GM11168 (cell line): ENCODE measurements at regions not wholly inside any gene's neighbourhood (a gene's known extent, or its start where the extent isn't known, plus 50 kb on each side); places are given as distances from the start of the nearest gene placed in this dataset.
"Not testable (repeated sequence)": the region's sequence is repeated elsewhere in the genome, so short reads cannot be mapped to it uniquely, and the experiment has no call there.

Experiments used
- in situ Hi-C: fragments of 300-500 bp; cut with MboI; formaldehyde crosslinking; loops from one replicate; pipeline ENCODE4 v1.12.0; 2022; ENCODE audit warnings: low sequenced_read_pairs; ENCODE audit not compliant: unreplicated experiment

DNA sequence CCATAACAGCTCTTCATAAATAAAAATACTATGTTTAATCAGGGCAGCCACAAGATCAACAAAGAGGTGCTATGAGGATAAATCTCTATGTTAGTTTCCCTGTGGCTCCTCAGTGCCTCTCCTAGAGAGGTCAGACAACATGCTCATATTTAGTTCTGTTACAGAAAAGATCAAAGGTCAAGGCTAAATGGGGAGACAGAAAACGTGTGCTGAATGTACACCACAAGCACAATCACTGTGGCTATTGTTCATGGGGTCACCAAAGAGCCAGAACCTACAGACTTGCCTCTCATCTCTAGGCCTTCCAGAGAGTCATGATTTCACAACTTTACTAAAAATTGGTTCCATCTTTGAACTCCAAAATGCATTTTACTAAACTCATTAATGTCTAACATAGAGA is 409.8 kb downstream of the HACE1 start:
- in situ Hi-C loops, result no loop called here

GRCh38 chr6:104446101-104447080 is 413.3 kb downstream of the HACE1 start:
- in situ Hi-C loops, result not testable (repeated sequence)

DNA sequence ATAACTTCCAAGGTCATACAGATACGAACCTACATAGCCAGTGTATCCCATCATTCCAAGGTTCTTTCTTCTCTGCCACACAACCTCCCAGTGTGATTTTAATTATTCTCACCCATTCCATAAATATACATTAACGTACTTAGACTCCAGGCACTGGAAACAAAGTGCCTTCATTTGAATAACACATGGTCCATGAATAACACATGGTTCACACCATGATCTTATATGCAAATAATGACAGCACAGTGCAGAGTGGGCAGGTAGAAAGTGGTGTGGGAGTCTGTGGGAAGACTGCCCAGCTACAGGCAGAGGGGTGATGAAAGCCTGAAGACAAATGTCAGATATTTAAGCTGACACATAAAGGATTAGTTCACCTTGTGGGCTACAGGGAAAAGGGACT is 425.2 kb downstream of the HACE1 start:
- in situ Hi-C loops, result no loop called here

GRCh38 chr6:104431096-104431495 is 428.6 kb downstream of the HACE1 start:
- in situ Hi-C loops, result no loop called here

GRCh38 chr6:104428184-104428583 is 431.5 kb downstream of the HACE1 start:
- in situ Hi-C loops, result no loop called here

GRCh38 chr6:104423691-104424090 is 436.0 kb downstream of the HACE1 start:
- in situ Hi-C loops, result no loop called here

- in situ Hi-C loops, result no loop called here
These were observed 438.1 kb downstream of the HACE1 start for GRCh38 chr6:104421650-104422049.

GRCh38 chr6:104418839-104419238 is 440.9 kb downstream of the HACE1 start:
- in situ Hi-C loops, result no loop called here

- in situ Hi-C loops, result no loop called here
These were observed 441.6 kb downstream of the HACE1 start for GRCh38 chr6:104418125-104418524.

DNA sequence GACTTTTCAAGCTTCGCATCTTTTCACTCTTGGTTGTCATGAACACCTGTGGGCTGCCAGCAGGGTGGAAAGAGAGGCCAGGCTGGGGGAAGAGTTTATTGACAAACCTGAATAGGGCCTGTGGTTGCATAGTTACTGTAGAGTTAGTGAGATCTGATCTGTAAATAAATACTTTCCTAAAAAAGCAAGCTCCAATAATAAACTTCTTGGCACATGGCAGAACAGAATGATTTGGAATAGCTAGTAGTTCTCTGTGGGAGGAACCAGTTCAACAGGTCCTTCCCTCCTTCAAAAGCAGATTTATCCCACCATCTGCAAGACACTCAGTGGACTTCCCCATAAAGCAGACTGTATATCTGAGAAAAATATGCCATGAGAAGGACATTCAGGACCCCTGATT is 445.0 kb downstream of the HACE1 start:
- in situ Hi-C loops, result no loop called here

DNA sequence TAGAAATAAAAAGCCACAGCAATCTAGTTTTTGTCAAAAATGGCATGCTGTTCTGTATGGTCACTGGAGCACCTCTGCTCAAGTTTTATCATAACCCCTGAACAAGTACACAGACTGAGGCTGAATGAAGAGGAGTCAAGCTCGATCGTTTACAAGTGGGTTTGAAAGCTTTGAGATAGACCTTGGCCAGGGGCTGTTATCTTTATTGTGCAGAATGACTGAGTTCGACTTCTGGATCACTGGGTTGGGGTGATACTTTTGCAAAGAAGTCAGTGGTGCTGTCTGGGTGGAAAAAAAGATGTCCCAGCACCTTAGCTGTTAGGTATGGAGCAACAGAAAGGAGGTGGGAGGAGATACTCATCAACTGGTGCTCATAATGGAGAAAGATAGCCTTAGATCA is 446.0 kb downstream of the HACE1 start:
- in situ Hi-C loops, result no loop called here

DNA sequence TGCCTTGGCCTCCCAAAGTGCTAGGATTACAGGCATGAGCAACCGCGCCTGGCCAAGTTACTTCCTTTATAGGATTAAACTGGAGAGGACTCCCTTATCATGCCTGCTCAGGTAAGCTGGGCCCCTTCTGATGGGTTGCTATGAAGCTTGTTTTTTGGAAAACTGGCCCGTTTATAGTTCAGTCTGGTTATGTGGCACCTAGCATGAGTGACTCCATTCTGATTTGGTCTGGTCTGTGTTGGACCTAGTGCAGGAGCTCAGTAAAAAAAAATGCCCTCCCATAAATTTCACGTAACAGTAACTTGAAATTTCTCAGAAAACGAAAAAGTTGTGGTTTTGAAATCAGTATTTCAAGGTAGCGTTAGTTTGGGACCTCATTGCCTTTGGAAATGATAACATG is 448.4 kb downstream of the HACE1 start:
- in situ Hi-C loops, result no loop called here

GRCh38 chr6:104409913-104410312 is 449.8 kb downstream of the HACE1 start:
- in situ Hi-C loops, result no loop called here

GRCh38 chr6:104407957-104408356 is 451.8 kb downstream of the HACE1 start:
- in situ Hi-C loops, result no loop called here

DNA sequence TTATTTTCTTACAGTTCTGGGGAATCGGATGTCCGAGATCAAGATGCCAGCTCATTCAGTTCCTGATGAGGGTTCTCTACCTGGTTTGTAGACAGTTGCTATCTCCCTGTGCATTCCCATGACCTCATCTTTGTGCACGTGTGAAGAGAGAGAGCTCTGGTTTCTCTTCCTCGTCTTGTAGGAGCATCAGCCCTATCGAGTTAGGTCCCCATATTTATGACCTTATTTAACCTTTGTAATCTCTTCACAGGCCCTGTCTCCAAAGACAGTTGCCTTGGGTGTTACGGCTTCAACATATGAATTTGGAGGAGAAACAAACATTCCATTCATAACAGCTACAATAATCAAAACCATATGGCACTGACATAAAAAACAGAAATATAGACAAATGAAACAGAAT is 455.3 kb downstream of the HACE1 start:
- in situ Hi-C loops, result no loop called here

- in situ Hi-C loops, result no loop called here
These were observed 457.1 kb downstream of the HACE1 start for GRCh38 chr6:104402572-104402971.

DNA sequence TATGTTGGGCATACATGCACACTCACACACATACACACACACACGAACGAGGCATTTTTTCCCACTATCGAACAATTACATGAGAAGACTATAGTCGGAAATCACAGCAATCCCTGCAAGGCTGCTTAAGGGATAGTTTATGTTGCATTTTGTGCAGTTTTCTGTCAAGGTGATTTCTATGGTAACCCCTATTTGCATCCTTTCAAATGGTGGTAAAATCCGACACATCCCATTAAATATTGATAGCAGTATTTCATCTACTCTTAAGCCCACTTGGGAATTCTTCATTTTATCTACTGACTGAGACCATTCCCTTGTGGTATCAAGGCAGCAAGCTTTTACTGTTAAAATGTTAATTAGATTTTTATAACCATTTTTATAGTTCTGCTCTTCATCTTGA is 457.8 kb downstream of the HACE1 start:
- in situ Hi-C loops, result no loop called here

- in situ Hi-C loops, result no loop called here
These were observed 458.9 kb downstream of the HACE1 start for GRCh38 chr6:104400844-104401243.

GRCh38 chr6:104396077-104396476 is 463.6 kb downstream of the HACE1 start:
- in situ Hi-C loops, result no loop called here

GRCh38 chr6:104381907-104382306 is 477.8 kb downstream of the HACE1 start:
- in situ Hi-C loops, result no loop called here

DNA sequence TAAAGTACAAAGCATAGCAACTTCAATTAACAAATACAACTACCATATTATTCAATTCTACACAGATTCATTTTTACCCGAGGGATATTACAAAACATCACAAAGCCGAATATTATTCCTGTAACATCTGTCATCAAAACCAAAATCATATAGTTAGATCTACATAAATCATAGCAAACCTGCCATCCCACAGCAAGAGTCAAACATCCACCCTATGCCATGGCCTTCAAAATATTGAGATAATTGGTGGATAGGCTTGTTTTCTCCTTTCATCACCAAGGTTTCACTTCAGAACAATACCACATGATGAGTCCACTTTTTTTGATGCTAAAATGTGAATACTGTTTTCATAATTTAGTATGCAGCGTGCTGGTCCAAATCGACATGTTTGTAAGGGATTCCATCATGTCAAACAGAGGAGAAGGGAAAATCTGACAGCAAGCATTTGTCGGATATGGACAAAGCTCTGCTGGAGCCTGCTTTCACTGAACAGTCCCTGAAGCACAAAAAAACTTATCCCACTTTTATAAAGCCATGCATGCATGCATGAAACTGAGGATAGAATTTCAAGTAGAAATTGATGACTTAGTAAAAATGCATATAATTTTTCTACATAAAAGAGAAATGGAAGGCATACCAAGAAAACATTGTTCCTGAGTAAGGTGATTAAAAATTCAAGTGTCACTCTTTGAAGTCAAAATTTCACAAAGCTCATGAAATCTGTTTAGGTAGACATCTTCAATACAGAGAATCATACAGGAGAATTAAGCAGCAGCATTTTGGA is 494.1 kb downstream of the HACE1 start:
- in situ Hi-C loops, result no loop called here
